A549 (cell line): ENCODE measurements at regions not wholly inside any gene's neighbourhood (a gene's known extent, or its start where the extent isn't known, plus 50 kb on each side); places are given as distances from the start of the nearest gene placed in this dataset.

ENCODE experiments used
- FOSL2 ChIP-seq, 2 experiments: fragments of 450-650 bp in 1 of 2; fragments of >200 bp in 1 of 2; sonication (Bioruptor Twin) in 1 of 2; formaldehyde crosslinking; IDR thresholded peaks; 2 replicates each; pipeline versions ENCODE4 v1.5.0 to v1.6.1; 2016 to 2020; ENCODE audit warnings: mild to moderate bottlenecking in 1 of 2, moderate library complexity in 1 of 2
- JUNB ChIP-seq: fragments of >200 bp; sonication (Bioruptor Twin); formaldehyde crosslinking; IDR thresholded peaks from 2 replicates; pipeline ENCODE4 v1.6.1; 2016
- MAZ ChIP-seq: fragments of 150-350 bp; IDR thresholded peaks from 2 replicates; pipeline ENCODE4 v1.6.1; 2014; ENCODE audit warnings: antibody characterized with exemption, low read depth, low read length, borderline replicate concordance
- NR3C1 ChIP-seq: fragments of >200 bp; sonication (Bioruptor Twin); formaldehyde crosslinking; IDR thresholded peaks from 3 replicates; pipeline ENCODE4 v1.6.1; 2017
- PHF8 ChIP-seq: fragments of 200-600 bp; sonication (generic); IDR thresholded peaks from 2 replicates; pipeline ENCODE4 v1.6.1; 2016; ENCODE audit warnings: low read depth, mild to moderate bottlenecking, antibody characterized with exemption, moderate library complexity, borderline replicate concordance
- POLR2A ChIP-seq: IDR thresholded peaks from 2 replicates; pipeline ENCODE4 v1.6.1; 2012; ENCODE audit warnings: mild to moderate bottlenecking, low read length
- TF ChIP-seq, protein P1 (sequence below): IDR thresholded peaks from 2 replicates; pipeline ENCODE4 v1.6.1; 2012
- TF ChIP-seq, protein P2 (sequence below): fragments of >200 bp; sonication (Bioruptor Twin); formaldehyde crosslinking; IDR thresholded peaks from 3 replicates; pipeline ENCODE4 v1.5.1; 2016
- TF ChIP-seq, protein P3 (sequence below): fragments of 450-650 bp; IDR thresholded peaks from 2 replicates; pipeline ENCODE4 v1.6.1; 2014; ENCODE audit warnings: antibody characterized with exemption

DNA sequence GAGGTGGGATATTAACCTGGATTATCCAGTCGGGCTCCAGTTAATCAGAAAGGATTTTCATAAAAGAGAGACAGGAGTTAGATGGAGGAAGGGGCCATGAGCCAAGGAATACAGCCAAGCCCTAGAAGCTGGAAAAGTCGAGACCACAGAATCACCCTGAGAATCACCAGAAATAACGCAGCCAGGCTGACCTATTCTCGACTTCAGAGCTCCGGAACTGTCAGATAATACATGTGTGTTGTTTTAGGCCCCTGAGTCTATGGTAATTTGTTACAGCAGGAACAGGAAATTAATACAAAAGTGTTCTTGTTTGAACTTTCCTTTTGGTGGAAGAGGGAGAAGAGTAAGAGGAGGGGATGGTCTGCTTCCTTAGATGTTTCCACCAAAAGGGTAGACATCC is 208.1 kb downstream of the JCAD start:
- TF ChIP-seq NR3C1 (no peak), MAZ (no peak), JUNB (no peak), POLR2A (no peak), FOSL2 (IDR thresholded peaks at IDR 0.05) (no peak), FOSL2 (CRISPR knock-in tag; IDR thresholded peaks at IDR 0.05) (no peak), PHF8 (no peak)
- TF ChIP-seq, protein P1, sequence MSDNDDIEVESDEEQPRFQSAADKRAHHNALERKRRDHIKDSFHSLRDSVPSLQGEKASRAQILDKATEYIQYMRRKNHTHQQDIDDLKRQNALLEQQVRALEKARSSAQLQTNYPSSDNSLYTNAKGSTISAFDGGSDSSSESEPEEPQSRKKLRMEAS = no peak
- TF ChIP-seq, protein P2, sequence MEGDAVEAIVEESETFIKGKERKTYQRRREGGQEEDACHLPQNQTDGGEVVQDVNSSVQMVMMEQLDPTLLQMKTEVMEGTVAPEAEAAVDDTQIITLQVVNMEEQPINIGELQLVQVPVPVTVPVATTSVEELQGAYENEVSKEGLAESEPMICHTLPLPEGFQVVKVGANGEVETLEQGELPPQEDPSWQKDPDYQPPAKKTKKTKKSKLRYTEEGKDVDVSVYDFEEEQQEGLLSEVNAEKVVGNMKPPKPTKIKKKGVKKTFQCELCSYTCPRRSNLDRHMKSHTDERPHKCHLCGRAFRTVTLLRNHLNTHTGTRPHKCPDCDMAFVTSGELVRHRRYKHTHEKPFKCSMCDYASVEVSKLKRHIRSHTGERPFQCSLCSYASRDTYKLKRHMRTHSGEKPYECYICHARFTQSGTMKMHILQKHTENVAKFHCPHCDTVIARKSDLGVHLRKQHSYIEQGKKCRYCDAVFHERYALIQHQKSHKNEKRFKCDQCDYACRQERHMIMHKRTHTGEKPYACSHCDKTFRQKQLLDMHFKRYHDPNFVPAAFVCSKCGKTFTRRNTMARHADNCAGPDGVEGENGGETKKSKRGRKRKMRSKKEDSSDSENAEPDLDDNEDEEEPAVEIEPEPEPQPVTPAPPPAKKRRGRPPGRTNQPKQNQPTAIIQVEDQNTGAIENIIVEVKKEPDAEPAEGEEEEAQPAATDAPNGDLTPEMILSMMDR = no peak
- TF ChIP-seq, protein P3, sequence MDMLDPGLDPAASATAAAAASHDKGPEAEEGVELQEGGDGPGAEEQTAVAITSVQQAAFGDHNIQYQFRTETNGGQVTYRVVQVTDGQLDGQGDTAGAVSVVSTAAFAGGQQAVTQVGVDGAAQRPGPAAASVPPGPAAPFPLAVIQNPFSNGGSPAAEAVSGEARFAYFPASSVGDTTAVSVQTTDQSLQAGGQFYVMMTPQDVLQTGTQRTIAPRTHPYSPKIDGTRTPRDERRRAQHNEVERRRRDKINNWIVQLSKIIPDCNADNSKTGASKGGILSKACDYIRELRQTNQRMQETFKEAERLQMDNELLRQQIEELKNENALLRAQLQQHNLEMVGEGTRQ = no peak
